Astrocyte (in vitro differentiated cells and primary cell): ENCODE measurements at regions not wholly inside any gene's neighbourhood (a gene's known extent, or its start where the extent isn't known, plus 50 kb on each side); places are given as distances from the start of the nearest gene placed in this dataset.

Experiments
- DNase-seq: peaks from one replicate; pipeline ENCODE4 v3.0.0-alpha.2; 2010; ENCODE audit warnings: low read depth
- FAIRE-seq: peaks from 2 replicates; lab custom pipeline; 2011; peaks lifted over from hg19 to GRCh38; lab: Jason Lieb, UNC
- H2AFZ ChIP-seq: 2 replicates; pipeline ENCODE4 v1.6.0; 2012; ENCODE audit warnings: low read depth, low read length, inconsistent platforms
- H3K27ac ChIP-seq: 2 replicates; pipeline ENCODE4 v1.5.1; 2011; ENCODE audit warnings: low read depth, low read length, inconsistent platforms
- H3K27me3 ChIP-seq: 2 replicates; pipeline ENCODE4 v1.6.0; 2011; ENCODE audit warnings: low read length, inconsistent platforms; ENCODE audit not compliant: insufficient read depth
- H3K36me3 ChIP-seq: 2 replicates; pipeline ENCODE4 v1.5.1; 2011; ENCODE audit warnings: low read length, inconsistent platforms; ENCODE audit not compliant: insufficient read depth
- H3K4me1 ChIP-seq: 2 replicates; pipeline ENCODE4 v1.5.1; 2011; ENCODE audit warnings: low read length, inconsistent platforms; ENCODE audit not compliant: insufficient read depth
- H3K4me2 ChIP-seq: 2 replicates; pipeline ENCODE4 v1.6.0; 2012; ENCODE audit warnings: low read length, inconsistent platforms
- H3K4me3 ChIP-seq: 2 replicates; pipeline ENCODE4 v1.5.1; 2011; ENCODE audit warnings: low read depth, mild to moderate bottlenecking, low read length, inconsistent platforms; ENCODE audit not compliant: insufficient read depth
- H3K79me2 ChIP-seq: 2 replicates; pipeline ENCODE4 v1.6.0; 2012; ENCODE audit warnings: mild to moderate bottlenecking, low read length, inconsistent platforms; ENCODE audit not compliant: insufficient read depth
- H3K9ac ChIP-seq: 2 replicates; pipeline ENCODE4 v1.6.0; 2012; ENCODE audit warnings: mild to moderate bottlenecking, low read length, inconsistent platforms
- H3K9me3 ChIP-seq: 2 replicates; pipeline ENCODE4 v1.5.1; 2012; ENCODE audit warnings: low read depth, mild to moderate bottlenecking, low read length, inconsistent platforms; ENCODE audit not compliant: insufficient read depth
- H4K20me1 ChIP-seq: 2 replicates; pipeline ENCODE4 v1.6.0; 2012; ENCODE audit warnings: low read length, inconsistent platforms; ENCODE audit not compliant: insufficient read depth
- H3K27ac Mint-ChIP-seq: one replicate; pipeline ENCODE4 v1.8.0; 2021; ENCODE audit warnings: mild to moderate bottlenecking, mixed read lengths; ENCODE audit not compliant: unreplicated experiment
- H3K27me3 Mint-ChIP-seq: one replicate; pipeline ENCODE4 v1.8.0; 2021; ENCODE audit warnings: low read depth, mixed read lengths; ENCODE audit not compliant: unreplicated experiment
- H3K36me3 Mint-ChIP-seq: one replicate; pipeline ENCODE4 v1.8.0; 2021; ENCODE audit warnings: low read depth, mixed read lengths; ENCODE audit not compliant: unreplicated experiment
- H3K4me1 Mint-ChIP-seq: one replicate; pipeline ENCODE4 v1.8.0; 2021; ENCODE audit warnings: low read depth, mixed read lengths; ENCODE audit not compliant: unreplicated experiment
- H3K4me3 Mint-ChIP-seq: one replicate; pipeline ENCODE4 v1.8.0; 2021; ENCODE audit warnings: mild to moderate bottlenecking, moderate library complexity, mixed read lengths; ENCODE audit not compliant: unreplicated experiment
- H3K9me3 Mint-ChIP-seq: one replicate; pipeline ENCODE4 v1.8.0; 2021; ENCODE audit warnings: mild to moderate bottlenecking, mixed read lengths; ENCODE audit not compliant: unreplicated experiment
- CTCF ChIP-seq: IDR thresholded peaks from 2 replicates; pipeline ENCODE4 v1.5.1; 2011; ENCODE audit warnings: low read depth, mild to moderate bottlenecking, inconsistent platforms, low read length, moderate library complexity; ENCODE audit not compliant: insufficient read depth
- EZH2 ChIP-seq: IDR thresholded peaks from 2 replicates; pipeline ENCODE4 v1.6.1; 2012; ENCODE audit warnings: mild to moderate bottlenecking, low read length, inconsistent platforms; ENCODE audit not compliant: insufficient read depth

GRCh38 chr15:69912116-69912515 lies 185.6 kb downstream of the TLE3 start:
- Mint-ChIP-seq H3K4me3 (no peak overlapping the region), H3K36me3 (no peaks in the 10 kb centered on the region), H3K27ac (no peak overlapping the region), H3K27me3 (peaks cover 61% of the 10 kb centered on the region), H3K4me1 (peaks cover 4% of the 10 kb centered on the region), H3K9me3 (peaks cover 3% of the 10 kb centered on the region)
- Histone ChIP-seq H3K9ac (no peak overlapping the region), H3K4me2 (no peak overlapping the region), H3K79me2 (no peaks in the 10 kb centered on the region), H3K4me1 (no peaks in the 10 kb centered on the region), H3K36me3 (no peaks in the 10 kb centered on the region), H3K27me3 (peaks cover 15% of the 10 kb centered on the region), H3K27ac (no peak overlapping the region), H2AFZ (no peak overlapping the region), H3K9me3 (peaks cover 3% of the 10 kb centered on the region), H3K4me3 (no peak overlapping the region), H4K20me1 (no peaks in the 10 kb centered on the region)
- TF ChIP-seq CTCF = no peak
- TF ChIP-seq EZH2 = no peak
- FAIRE-seq (no peak), DNase-seq (no peak)

DNA sequence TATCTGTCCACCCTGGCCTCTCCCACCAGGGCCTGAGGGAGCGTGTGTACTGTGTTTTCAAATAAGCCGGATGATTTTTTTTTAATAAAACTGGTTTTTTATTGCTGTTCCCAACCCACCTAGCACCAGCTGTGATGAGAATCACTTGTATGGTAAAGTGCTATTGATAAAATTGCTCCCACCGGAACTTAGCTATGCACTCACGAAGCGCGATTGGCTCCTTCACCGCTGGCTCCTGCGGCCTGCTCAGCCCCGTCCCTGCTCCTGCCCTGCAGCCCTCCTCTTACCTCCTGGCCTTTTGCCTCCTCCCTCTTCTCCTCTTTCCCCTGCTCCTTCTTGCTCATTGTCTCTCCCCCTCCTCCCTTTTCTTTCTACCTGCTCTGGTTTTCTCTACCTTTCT lies 183.7 kb downstream of the TLE3 start:
- Histone ChIP-seq H3K79me2 (no peaks in the 10 kb centered on the region), H2AFZ (no peak overlapping the region), H4K20me1 (no peaks in the 10 kb centered on the region), H3K9ac (no peak overlapping the region), H3K4me3 (no peak overlapping the region), H3K36me3 (no peaks in the 10 kb centered on the region), H3K27ac (no peak overlapping the region), H3K4me2 (no peak overlapping the region), H3K9me3 (peaks cover 3% of the 10 kb centered on the region), H3K4me1 (no peaks in the 10 kb centered on the region), H3K27me3 (peaks cover 25% of the 10 kb centered on the region)
- H3K9me3 Mint-ChIP-seq = peaks cover 3% of the 10 kb centered on the region
- TF ChIP-seq CTCF = no peak
- TF ChIP-seq EZH2 = no peak
- peaks cover 4% of the 10 kb centered on the region for H3K4me1 Mint-ChIP-seq
- H3K27ac Mint-ChIP-seq = no peak overlapping the region
- DNase-seq = no peak
- FAIRE-seq = no peak
- no peaks in the 10 kb centered on the region for H3K36me3 Mint-ChIP-seq
- peaks cover 76% of the 10 kb centered on the region for H3K27me3 Mint-ChIP-seq
- no peak overlapping the region for H3K4me3 Mint-ChIP-seq

DNA sequence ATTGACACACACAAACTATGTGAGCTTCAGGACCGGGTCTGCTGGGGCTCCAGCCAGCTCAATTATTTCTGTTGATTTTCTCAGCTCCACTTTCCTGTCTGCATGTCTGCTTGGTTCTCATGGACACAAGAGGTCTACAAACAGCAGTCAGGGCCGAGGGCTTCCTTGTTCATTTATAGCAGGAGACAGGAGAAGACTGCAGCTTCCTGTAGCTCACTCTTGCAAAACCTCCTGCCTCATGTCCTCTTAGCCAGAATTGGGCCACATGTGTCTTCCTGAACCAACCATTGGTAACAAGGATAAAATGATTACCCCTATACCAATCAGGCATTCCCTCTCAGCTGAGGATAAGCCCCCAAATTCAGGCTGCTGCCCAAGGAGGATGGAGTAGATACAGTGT lies 182.8 kb downstream of the TLE3 start:
- Histone ChIP-seq H3K4me2 (no peak overlapping the region), H3K4me1 (no peaks in the 10 kb centered on the region), H3K27me3 (peaks cover 25% of the 10 kb centered on the region), H3K9ac (no peak overlapping the region), H3K9me3 (no peaks in the 10 kb centered on the region), H3K27ac (no peak overlapping the region), H2AFZ (no peak overlapping the region), H3K36me3 (no peaks in the 10 kb centered on the region), H4K20me1 (no peaks in the 10 kb centered on the region), H3K4me3 (no peak overlapping the region), H3K79me2 (no peaks in the 10 kb centered on the region)
- Mint-ChIP-seq H3K4me1 (peaks cover 5% of the 10 kb centered on the region), H3K36me3 (no peaks in the 10 kb centered on the region), H3K27me3 (peaks cover 78% of the 10 kb centered on the region), H3K9me3 (peaks cover 3% of the 10 kb centered on the region), H3K27ac (no peak overlapping the region), H3K4me3 (no peak overlapping the region)
- no peak for TF ChIP-seq CTCF
- FAIRE-seq (no peak), DNase-seq (no peak)
